ENCODE measurements at regions not wholly inside any gene's neighbourhood (a gene's known extent, or its start where the extent isn't known, plus 50 kb on each side); places are given as distances from the start of the nearest gene placed in this dataset.

- DNase-seq, result no peak
Measured at GRCh38 chr6:14927398-14927797, 318.5 kb upstream of the JARID2 start.

- DNase-seq, result no peak
Measured at GRCh38 chr6:14929291-14929690, 316.6 kb upstream of the JARID2 start.

- DNase-seq, result no peak
Measured at GRCh38 chr6:14930366-14930989, 315.4 kb upstream of the JARID2 start.

GRCh38 chr6:14932485-14933182 lies 313.2 kb upstream of the JARID2 start:
- DNase-seq, result no peak

GRCh38 chr6:14933183-14933544 lies 312.7 kb upstream of the JARID2 start:
- DNase-seq, result no peak

- DNase-seq, result no peak
Measured at GRCh38 chr6:14934013-14934412, 311.9 kb upstream of the JARID2 start.

- no peak for DNase-seq
Measured at GRCh38 chr6:14934844-14935243, 311.0 kb upstream of the JARID2 start.

- no peak for DNase-seq
Measured at GRCh38 chr6:14936861-14937260, 309.0 kb upstream of the JARID2 start.

- no peak for DNase-seq
Measured at GRCh38 chr6:14943116-14943515, 302.8 kb upstream of the JARID2 start.

GRCh38 chr6:14944593-14944992 lies 301.3 kb upstream of the JARID2 start:
- DNase-seq, result no peak

- DNase-seq, result no peak
Measured at GRCh38 chr6:14945461-14946185, 300.2 kb upstream of the JARID2 start.

GRCh38 chr6:14946753-14947152 lies 299.1 kb upstream of the JARID2 start:
- DNase-seq, result no peak

GRCh38 chr6:14948586-14949245 lies 297.2 kb upstream of the JARID2 start:
- no peak for DNase-seq

- no peak for DNase-seq
Measured at GRCh38 chr6:14950103-14950969, 295.5 kb upstream of the JARID2 start.

GRCh38 chr6:14950970-14951276 lies 294.9 kb upstream of the JARID2 start:
- no peak for DNase-seq

- no peak for DNase-seq
Measured at GRCh38 chr6:14951704-14952103, 294.2 kb upstream of the JARID2 start.

GRCh38 chr6:14953836-14954235 lies 292.0 kb upstream of the JARID2 start:
- DNase-seq, result no peak

- DNase-seq, result no peak
Measured at GRCh38 chr6:14957355-14958059, 288.4 kb upstream of the JARID2 start.

GRCh38 chr6:14959324-14959885 lies 286.5 kb upstream of the JARID2 start:
- no peak for DNase-seq

- no peak for DNase-seq
Measured at GRCh38 chr6:14964556-14965270, 281.2 kb upstream of the JARID2 start.

- DNase-seq, result no peak
Measured at GRCh38 chr6:14965424-14966075, 280.3 kb upstream of the JARID2 start.

Measured in SW 1271 (cell line).